Suprapubic skin (tissue), 4 donors: ENCODE measurements at regions not wholly inside any gene's neighbourhood (a gene's known extent, or its start where the extent isn't known, plus 50 kb on each side); places are given as distances from the start of the nearest gene placed in this dataset.

Experiments
- CTCF ChIP-seq, 2 donors: fragments of 200-600 bp in 1 of 2; fragments of 450-650 bp in 1 of 2; sonication (generic) in 1 of 2; IDR thresholded peaks; one replicate each; pipeline ENCODE4 v1.5.1; 2016 to 2019; ENCODE audit warnings: antibody characterized with exemption in 2 of 2, mild to moderate bottlenecking in 1 of 2, moderate library complexity in 1 of 2
- EP300 ChIP-seq: sonication (generic); formaldehyde crosslinking; IDR thresholded peaks from one replicate; pipeline ENCODE4 v1.6.1; 2017; ENCODE audit warnings: antibody characterized with exemption
- POLR2A ChIP-seq, 2 donors: fragments of 450-650 bp; IDR thresholded peaks; one replicate each; pipeline ENCODE4 v1.6.1; 2017; ENCODE audit warnings: antibody characterized with exemption in 2 of 2, mild to moderate bottlenecking in 2 of 2, moderate library complexity in 2 of 2
- POLR2AphosphoS5 ChIP-seq, 3 donors: sonication (generic); formaldehyde crosslinking; IDR thresholded peaks; one replicate each; pipeline ENCODE4 v1.6.1; 2017; ENCODE audit warnings: antibody characterized with exemption in 3 of 3

- TF ChIP-seq CTCF (IDR thresholded peaks at IDR 0.05) (no peak), EP300 (no peak), POLR2AphosphoS5 (IDR thresholded peaks at IDR 0.05) (no peak), POLR2A (IDR thresholded peaks at IDR 0.05) (no peak)
Measured at GRCh38 chr14:63782683-63783389, 55.0 kb upstream of the SGPP1 start.
